DOHH2 (cell line): ENCODE measurements at regions not wholly inside any gene's neighbourhood (a gene's known extent, or its start where the extent isn't known, plus 50 kb on each side); places are given as distances from the start of the nearest gene placed in this dataset.

ENCODE experiments used
- H3F3A ChIP-seq: fragments of 200-600 bp; sonication (generic), shearing (Covaris generic); 2 replicates; pipeline ENCODE4 v1.6.0; 2016; ENCODE audit warnings: antibody characterized with exemption, mild to moderate bottlenecking; ENCODE audit not compliant: control insufficient read depth, insufficient read depth
- H3K27ac ChIP-seq: fragments of 200-600 bp; sonication (generic); 2 replicates; pipeline ENCODE4 v1.5.1; 2014; ENCODE audit warnings: low read depth, mild to moderate bottlenecking, low read length, moderate library complexity
- H3K27me3 ChIP-seq: fragments of 200-600 bp; sonication (generic); 2 replicates; pipeline ENCODE4 v1.6.1; 2014; ENCODE audit warnings: mild to moderate bottlenecking, low read length, mixed read lengths; ENCODE audit not compliant: control insufficient read depth
- H3K36me3 ChIP-seq: fragments of 200-600 bp; sonication (generic); 2 replicates; pipeline ENCODE4 v1.6.1; 2014; ENCODE audit warnings: mild to moderate bottlenecking, low read length, moderate library complexity, mixed read lengths; ENCODE audit not compliant: control insufficient read depth
- H3K4me1 ChIP-seq: fragments of 200-600 bp; sonication (generic); 2 replicates; pipeline ENCODE4 v1.6.1; 2014; ENCODE audit warnings: mild to moderate bottlenecking, low read length, mixed read lengths; ENCODE audit not compliant: control insufficient read depth
- H3K4me2 ChIP-seq: fragments of 200-600 bp; sonication (generic); 2 replicates; pipeline ENCODE4 v1.6.0; 2014; ENCODE audit warnings: mild to moderate bottlenecking, low read length, moderate library complexity
- H3K4me3 ChIP-seq: fragments of 200-600 bp; sonication (generic); 2 replicates; pipeline ENCODE4 v1.5.1; 2014; ENCODE audit warnings: mild to moderate bottlenecking, low read length, mixed read lengths
- H3K79me2 ChIP-seq: fragments of 200-600 bp; sonication (generic); 2 replicates; pipeline ENCODE4 v1.6.1; 2014; ENCODE audit warnings: mild to moderate bottlenecking, low read length, mixed read lengths; ENCODE audit not compliant: control insufficient read depth
- H3K9me2 ChIP-seq: fragments of 200-600 bp; sonication (generic); replicated peaks from 2 replicates; pipeline ENCODE4 v1.6.1; 2014; ENCODE audit warnings: mild to moderate bottlenecking, low read length, mixed read lengths; ENCODE audit not compliant: control insufficient read depth
- H3K9me3 ChIP-seq: fragments of 200-600 bp; sonication (generic); 2 replicates; pipeline ENCODE4 v1.6.1; 2014; ENCODE audit warnings: antibody characterized with exemption, low read length, mixed read lengths; ENCODE audit not compliant: control insufficient read depth, insufficient read depth
- H4K20me1 ChIP-seq: fragments of 200-600 bp; sonication (generic); 2 replicates; pipeline ENCODE4 v1.6.0; 2014; ENCODE audit warnings: low read depth, mild to moderate bottlenecking, antibody characterized with exemption, low read length, moderate library complexity; ENCODE audit not compliant: control insufficient read depth, insufficient read depth
- EZH2phosphoT487 ChIP-seq: fragments of 200-600 bp; sonication (generic); IDR thresholded peaks from 2 replicates; pipeline ENCODE4 v1.6.1; 2017; ENCODE audit warnings: borderline replicate concordance, mild to moderate bottlenecking, antibody characterized with exemption, low read length, moderate library complexity, mixed read lengths
- TF ChIP-seq, protein P1 (sequence below): fragments of 200-600 bp; sonication (generic); IDR thresholded peaks from one replicate; pipeline ENCODE4 v1.5.1; 2014; ENCODE audit warnings: antibody characterized with exemption, mild to moderate bottlenecking, low read depth, low read length; ENCODE audit not compliant: poor library complexity, severe bottlenecking

DNA sequence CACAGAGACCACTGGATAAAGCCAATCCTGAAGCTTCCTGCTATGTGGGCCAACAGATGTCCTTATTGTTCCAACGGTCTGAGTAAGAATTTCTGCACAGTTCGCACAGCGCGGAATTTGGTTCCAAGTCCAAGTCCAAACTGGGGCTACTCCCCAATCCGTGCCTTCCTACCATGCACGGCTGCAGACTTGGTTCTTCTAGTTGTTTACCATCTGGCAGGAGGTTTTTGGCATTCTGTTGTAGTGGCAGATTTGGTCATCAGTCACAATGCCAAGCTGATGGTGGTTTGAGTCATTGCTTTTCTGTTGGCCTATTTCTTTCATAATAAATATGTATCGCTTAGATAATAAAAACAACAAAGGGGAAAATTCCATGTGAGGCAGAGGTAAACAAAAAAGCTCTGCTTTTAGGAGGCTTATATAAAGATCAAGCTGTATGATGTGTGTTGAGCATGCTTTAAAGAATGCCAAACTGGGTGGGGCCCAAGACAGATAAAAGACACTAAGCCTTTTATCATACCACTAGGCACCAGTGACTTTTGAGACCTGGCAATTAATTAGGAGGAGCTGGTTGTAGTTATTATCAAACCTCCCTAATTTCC is 52.5 kb upstream of the SYN3 start:
- Histone ChIP-seq H3K27ac (peak overlapping the region; percentile 94), H3F3A (peaks cover 16% of the 10 kb centered on the region), H3K9me2 (no peaks in the 10 kb centered on the region), H3K4me2 (peak overlapping the region; percentile 63; the same call in 1 of the 2 replicates), H3K79me2 (no peaks in the 10 kb centered on the region), H4K20me1 (no peaks in the 10 kb centered on the region), H3K4me3 (no peak overlapping the region), H3K27me3 (no peaks in the 10 kb centered on the region), H3K4me1 (peaks cover 66% of the 10 kb centered on the region), H3K9me3 (no peaks in the 10 kb centered on the region), H3K36me3 (no peaks in the 10 kb centered on the region)
- no peak for TF ChIP-seq EZH2phosphoT487
- TF ChIP-seq, protein P1, sequence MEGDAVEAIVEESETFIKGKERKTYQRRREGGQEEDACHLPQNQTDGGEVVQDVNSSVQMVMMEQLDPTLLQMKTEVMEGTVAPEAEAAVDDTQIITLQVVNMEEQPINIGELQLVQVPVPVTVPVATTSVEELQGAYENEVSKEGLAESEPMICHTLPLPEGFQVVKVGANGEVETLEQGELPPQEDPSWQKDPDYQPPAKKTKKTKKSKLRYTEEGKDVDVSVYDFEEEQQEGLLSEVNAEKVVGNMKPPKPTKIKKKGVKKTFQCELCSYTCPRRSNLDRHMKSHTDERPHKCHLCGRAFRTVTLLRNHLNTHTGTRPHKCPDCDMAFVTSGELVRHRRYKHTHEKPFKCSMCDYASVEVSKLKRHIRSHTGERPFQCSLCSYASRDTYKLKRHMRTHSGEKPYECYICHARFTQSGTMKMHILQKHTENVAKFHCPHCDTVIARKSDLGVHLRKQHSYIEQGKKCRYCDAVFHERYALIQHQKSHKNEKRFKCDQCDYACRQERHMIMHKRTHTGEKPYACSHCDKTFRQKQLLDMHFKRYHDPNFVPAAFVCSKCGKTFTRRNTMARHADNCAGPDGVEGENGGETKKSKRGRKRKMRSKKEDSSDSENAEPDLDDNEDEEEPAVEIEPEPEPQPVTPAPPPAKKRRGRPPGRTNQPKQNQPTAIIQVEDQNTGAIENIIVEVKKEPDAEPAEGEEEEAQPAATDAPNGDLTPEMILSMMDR, result no peak

DNA sequence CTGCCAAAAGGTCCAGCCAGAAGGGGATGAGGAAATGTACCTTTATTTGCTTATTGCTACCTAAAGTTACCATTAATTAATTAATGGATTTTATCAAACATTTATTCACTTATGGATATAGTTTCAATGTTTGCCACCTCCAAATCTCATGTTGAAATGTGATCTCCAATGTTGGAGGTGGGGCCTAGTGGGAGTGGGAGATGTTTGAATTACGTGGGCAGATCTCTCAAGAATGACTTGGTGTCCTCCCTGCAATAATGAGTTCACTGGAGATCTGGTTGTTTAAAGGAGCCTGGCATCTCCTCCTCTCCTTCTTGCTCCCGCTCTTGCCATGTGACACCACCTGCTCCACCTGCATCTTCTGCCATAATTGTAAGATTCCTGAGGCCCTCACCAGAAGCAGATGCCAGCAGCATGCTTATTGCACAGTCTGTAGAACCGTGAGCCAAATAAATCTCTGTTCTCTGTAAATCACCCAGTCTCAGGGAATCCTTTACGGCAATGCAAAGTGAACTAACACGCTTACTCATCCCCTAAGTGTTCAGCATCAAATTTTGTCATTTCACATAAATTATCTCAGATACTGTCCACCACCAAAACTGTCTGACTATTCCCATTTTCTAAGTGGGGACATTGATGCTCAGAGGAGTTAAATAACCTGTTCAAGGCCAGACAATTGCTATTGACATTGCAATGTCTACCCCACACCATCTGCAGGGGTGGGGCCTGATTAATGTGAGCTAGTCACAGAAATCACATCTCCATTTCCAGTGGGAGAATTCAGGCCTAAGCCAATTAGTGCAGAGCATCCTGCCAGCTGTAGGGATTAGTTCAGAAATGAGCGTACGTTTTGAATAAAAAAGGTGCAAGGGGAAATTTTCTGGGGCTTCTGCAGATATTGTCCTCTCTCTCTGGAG is 51.6 kb upstream of the SYN3 start:
- Histone ChIP-seq H3K4me1 (peaks cover 60% of the 10 kb centered on the region), H3K9me3 (no peaks in the 10 kb centered on the region), H3K36me3 (no peaks in the 10 kb centered on the region), H3K79me2 (no peaks in the 10 kb centered on the region), H3K9me2 (no peaks in the 10 kb centered on the region), H3K4me2 (no peak overlapping the region), H3K27ac (peak overlapping the region; percentile 35), H3K27me3 (no peaks in the 10 kb centered on the region), H3K4me3 (no peak overlapping the region), H4K20me1 (no peaks in the 10 kb centered on the region), H3F3A (peaks cover 16% of the 10 kb centered on the region)
- TF ChIP-seq EZH2phosphoT487, result no peak
- TF ChIP-seq, protein P1, result no peak

DNA sequence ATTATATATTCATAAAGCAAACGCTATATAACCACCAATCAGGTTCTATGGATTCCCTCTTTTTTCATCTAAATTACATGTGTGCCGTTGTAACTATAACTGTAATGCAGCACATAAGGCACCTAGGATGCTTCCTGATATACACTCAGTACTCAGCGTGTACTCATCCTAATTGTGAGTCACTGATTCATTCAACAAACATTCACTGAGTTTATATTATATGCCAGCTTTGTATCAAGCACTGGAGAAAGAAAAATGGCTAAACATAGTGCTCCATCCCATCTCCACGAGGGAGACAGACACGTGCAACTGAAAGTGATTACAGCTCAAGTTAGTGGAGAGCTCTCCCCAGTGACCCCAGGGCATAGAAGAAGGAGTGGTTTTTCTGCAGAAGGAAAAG is 49.9 kb upstream of the SYN3 start:
- Histone ChIP-seq H3F3A (peaks cover 12% of the 10 kb centered on the region), H3K4me3 (no peak overlapping the region), H3K9me3 (peaks cover 13% of the 10 kb centered on the region), H3K9me2 (no peaks in the 10 kb centered on the region), H4K20me1 (no peaks in the 10 kb centered on the region), H3K4me2 (no peak overlapping the region), H3K36me3 (no peaks in the 10 kb centered on the region; the same call in 1 of the 2 replicates), H3K27me3 (no peaks in the 10 kb centered on the region), H3K79me2 (no peaks in the 10 kb centered on the region), H3K4me1 (peaks cover 47% of the 10 kb centered on the region), H3K27ac (no peak overlapping the region)
- TF ChIP-seq EZH2phosphoT487, result no peak
- TF ChIP-seq, protein P1, result no peak
